ENCODE measurements at regions not wholly inside any gene's neighbourhood (a gene's known extent, or its start where the extent isn't known, plus 50 kb on each side); places are given as distances from the start of the nearest gene placed in this dataset.

GRCh38 chr21:35319684-35320283 lies 270.7 kb upstream of the RUNX1 start:
- DNase-seq (ENCODE audit: low spot score) = no peak
- TF ChIP-seq CTCF (IDR thresholded peaks at IDR 0.05; ENCODE audit: extremely low read depth, missing control alignments) = no peak

- DNase-seq (ENCODE audit: low spot score) = no peak
- no peak for TF ChIP-seq CTCF (IDR thresholded peaks at IDR 0.05; ENCODE audit: extremely low read depth, missing control alignments)
These were observed 267.8 kb upstream of the RUNX1 start for GRCh38 chr21:35316933-35317332.

- TF ChIP-seq CTCF (IDR thresholded peaks at IDR 0.05; ENCODE audit: extremely low read depth, missing control alignments) = no peak
- DNase-seq (ENCODE audit: low spot score) = no peak
These were observed 267.4 kb upstream of the RUNX1 start for GRCh38 chr21:35316456-35316855.

GRCh38 chr21:35314857-35315582 lies 265.9 kb upstream of the RUNX1 start:
- DNase-seq (ENCODE audit: low spot score) = no peak
- TF ChIP-seq CTCF (IDR thresholded peaks at IDR 0.05; ENCODE audit: extremely low read depth, missing control alignments) = no peak

- TF ChIP-seq CTCF (IDR thresholded peaks at IDR 0.05; ENCODE audit: extremely low read depth, missing control alignments) = no peak
These were observed 262.9 kb upstream of the RUNX1 start for GRCh38 chr21:35311985-35312384.

GRCh38 chr21:35309316-35309715 lies 260.2 kb upstream of the RUNX1 start:
- DNase-seq (ENCODE audit: low spot score) = no peak
- TF ChIP-seq CTCF (IDR thresholded peaks at IDR 0.05; ENCODE audit: extremely low read depth, missing control alignments) = no peak

More at GRCh38 chr21:35311985-35312384, 262.9 kb upstream of the RUNX1 start:
- no peak for DNase-seq (ENCODE audit: low spot score)

- no peak for DNase-seq (ENCODE audit: low spot score)
- TF ChIP-seq CTCF (IDR thresholded peaks at IDR 0.05; ENCODE audit: extremely low read depth, missing control alignments) = no peak
These were observed 254.0 kb upstream of the RUNX1 start for GRCh38 chr21:35303085-35303484.
